ENCODE measurements at regions not wholly inside any gene's neighbourhood (a gene's known extent, or its start where the extent isn't known, plus 50 kb on each side); places are given as distances from the start of the nearest gene placed in this dataset.

GRCh38 chr12:93109551-93110203 is 180.6 kb upstream of the EEA1 start:
- H4K91ac ChIP-seq (ENCODE audit: insufficient read depth, low read depth, low read length), result no peak overlapping the region
- peak overlapping the region; percentile 46; the same call in 1 of the 2 replicates for H2AK5ac ChIP-seq (ENCODE audit: low read depth, low read length)
- H3K4me1 ChIP-seq (ENCODE audit: control insufficient read depth, insufficient read depth, low read length), result peaks cover 22% of the 10 kb centered on the region
- no peaks in the 10 kb centered on the region for H3K36me3 ChIP-seq (ENCODE audit: control insufficient read depth, insufficient read depth, low read length)
- intact Hi-C loops (cut with micrococcal nuclease), result no loop called here
- dilution Hi-C loops (cut with HindIII; ENCODE audit: low sequenced_read_pairs, unreplicated experiment), result no loop called here
- DNase-seq, result no peak
- H3K27ac ChIP-seq (ENCODE audit: insufficient read depth, low read length), result no peak overlapping the region
- peak overlapping the region; percentile 68; the same call in 1 of the 2 replicates for H3K18ac ChIP-seq (ENCODE audit: low read depth, low read length)
- H4K8ac ChIP-seq (ENCODE audit: low read depth in 2 of 2, low read length in 2 of 2), result peak overlapping the region in 1 of 2 experiments; percentile 56; a peak in 1 of 4 replicates
- H3K79me1 ChIP-seq (ENCODE audit: low read depth in 1 of 2, low read length in 2 of 2), result no peaks in the 10 kb centered on the region
- no TSS peak for BruUV-seq (replicated peaks)
- no peaks in the 10 kb centered on the region for H3K9me3 ChIP-seq (ENCODE audit: control insufficient read depth, insufficient read depth, low read length)
- no peak overlapping the region for H4K5ac ChIP-seq (ENCODE audit: low read depth, low read length)
- H3K56ac ChIP-seq (ENCODE audit: extremely low read depth, insufficient read depth, low read length), result no peak overlapping the region; the same call in 1 of the 2 replicates
- WGBS, 2 experiments (ENCODE audit: extremely low coverage in 2 of 2, insufficient read length in 1 of 2), result 60% methylated on average over 1 of the region's 4 CpGs; no CpG with 5 or more reads in 1 of the 2 experiments
- TF ChIP-seq SMC3 (IDR thresholded peaks at IDR 0.05; ENCODE audit: low read depth, low read length) (no peak), BHLHE40 (IDR thresholded peaks at IDR 0.05; ENCODE audit: low read depth, low read length) (peak; percentile 60), CEBPB (IDR thresholded peaks at IDR 0.05; ENCODE audit: low read depth, low read length) (no peak), POLR2A (IDR thresholded peaks at IDR 0.05; ENCODE audit: low read depth, low read length) (no peak), CHD1 (IDR thresholded peaks at IDR 0.05; ENCODE audit: low read depth, low read length) (no peak)
- TF ChIP-seq, protein P1, sequence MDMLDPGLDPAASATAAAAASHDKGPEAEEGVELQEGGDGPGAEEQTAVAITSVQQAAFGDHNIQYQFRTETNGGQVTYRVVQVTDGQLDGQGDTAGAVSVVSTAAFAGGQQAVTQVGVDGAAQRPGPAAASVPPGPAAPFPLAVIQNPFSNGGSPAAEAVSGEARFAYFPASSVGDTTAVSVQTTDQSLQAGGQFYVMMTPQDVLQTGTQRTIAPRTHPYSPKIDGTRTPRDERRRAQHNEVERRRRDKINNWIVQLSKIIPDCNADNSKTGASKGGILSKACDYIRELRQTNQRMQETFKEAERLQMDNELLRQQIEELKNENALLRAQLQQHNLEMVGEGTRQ (IDR thresholded peaks at IDR 0.05; ENCODE audit: low read depth, low read length), result no peak
- POLR2A ChIA-PET (ENCODE audit: unreplicated experiment), result interaction anchor here (0.6 kb wide), 1 partner anchor 324 kb away, joined by 3 read pairs; no protein-coding TSS in a partner anchor
- in situ Hi-C loops (cut with MboI; ENCODE audit: low sequenced_read_pairs), result no loop called here
- peak overlapping the region; percentile 38 for H2AFZ ChIP-seq (replicated peaks; ENCODE audit: low read length, poor library complexity)
- H3K27me3 ChIP-seq (ENCODE audit: control insufficient read depth, insufficient read depth, low read length), result no peaks in the 10 kb centered on the region
- H2AK9ac ChIP-seq (replicated peaks; ENCODE audit: low read depth, low read length, poor library complexity), result no peak overlapping the region
- H3K4ac ChIP-seq (ENCODE audit: low read depth, low read length), result peak overlapping the region; percentile 70
- no peak overlapping the region for H3K4me3 ChIP-seq (ENCODE audit: insufficient read depth, low read depth, low read length)
- H3K9me1 ChIP-seq (ENCODE audit: insufficient read depth, low read length), result peaks cover 15% of the 10 kb centered on the region
- H2BK5ac ChIP-seq (ENCODE audit: low read depth, low read length, poor library complexity, severe bottlenecking), result peak overlapping the region; percentile 83
- peak overlapping the region; percentile 41; the same call in 1 of the 2 replicates for H3K23ac ChIP-seq (ENCODE audit: low read depth, low read length)
- H2BK120ac ChIP-seq (ENCODE audit: low read depth, low read length), result peak overlapping the region; percentile 65
- peak overlapping the region; percentile 53 for H3K14ac ChIP-seq (replicated peaks; ENCODE audit: low read depth, low read length)
- peak overlapping the region; percentile 73; the same call in 1 of the 2 replicates for H2BK20ac ChIP-seq (ENCODE audit: low read depth, low read length)
- H3K9ac ChIP-seq (ENCODE audit: low read depth, low read length), result no peak overlapping the region
- no peak for ATAC-seq (ENCODE audit: low read depth)
- no peak overlapping the region for H3K4me2 ChIP-seq (ENCODE audit: low read depth, low read length)
- CTCF ChIA-PET, result interaction anchor here (0.6 to 2.1 kb wide), 2 partner anchors 12 to 74 kb away, joined by 4 to 8 read pairs; no protein-coding TSS in a partner anchor
- peak overlapping the region; percentile 27; the same call in 1 of the 3 replicates for H2BK15ac ChIP-seq (ENCODE audit: low read depth, low read length)
- no peaks in the 10 kb centered on the region for H4K20me1 ChIP-seq (ENCODE audit: insufficient read depth, low read length)

Measured in IMR-90 (cell line).